Muscle of arm (tissue), 1 donor: ENCODE measurements at regions not wholly inside any gene's neighbourhood (a gene's known extent, or its start where the extent isn't known, plus 50 kb on each side); places are given as distances from the start of the nearest gene placed in this dataset.
"Not testable (repeated sequence)": the region's sequence is repeated elsewhere in the genome, so short reads cannot be mapped to it uniquely, and the experiment has no call there.

Experiments
- DNase-seq: peaks from one replicate; pipeline ENCODE4 v3.0.0-alpha.2; 2013

DNA sequence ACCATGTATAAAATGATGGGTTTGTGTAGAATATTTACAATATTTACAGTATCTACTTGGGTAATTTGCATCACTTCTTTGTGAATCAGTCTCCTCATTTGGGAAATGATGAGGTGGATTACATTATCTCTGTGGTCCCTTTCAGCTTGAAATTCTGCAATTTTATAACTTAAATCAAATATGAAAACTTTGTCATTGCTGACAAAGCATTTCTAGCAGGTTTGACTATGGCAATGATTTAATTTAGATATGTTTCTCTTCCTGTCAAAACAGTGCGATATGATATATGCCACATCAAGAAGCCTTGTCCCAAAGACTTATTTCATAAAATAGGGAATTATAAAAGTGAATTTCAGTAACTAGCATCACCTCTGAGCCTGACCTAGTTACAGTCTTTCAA lies 315.8 kb upstream of the MEIS2 start:
- no peak for DNase-seq

DNA sequence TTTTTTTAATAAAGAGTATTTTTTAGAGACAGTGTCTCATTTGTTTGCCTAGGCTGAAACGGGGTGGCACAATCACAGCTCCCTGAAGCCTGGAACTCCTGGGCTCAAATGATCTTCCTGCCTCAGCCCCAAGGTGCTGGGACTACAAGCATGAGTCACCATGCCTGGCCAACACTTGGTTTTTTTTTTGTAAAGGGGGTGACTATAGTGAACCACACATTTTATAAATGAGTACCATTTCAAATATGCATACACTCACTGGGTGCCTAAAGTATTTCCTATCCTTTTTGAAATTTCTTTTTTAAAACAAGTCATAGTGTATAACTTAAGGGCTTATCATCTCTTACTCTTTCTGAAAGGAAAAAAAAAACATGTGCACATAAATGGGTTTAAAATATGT lies 325.2 kb upstream of the MEIS2 start:
- no peak for DNase-seq

DNA sequence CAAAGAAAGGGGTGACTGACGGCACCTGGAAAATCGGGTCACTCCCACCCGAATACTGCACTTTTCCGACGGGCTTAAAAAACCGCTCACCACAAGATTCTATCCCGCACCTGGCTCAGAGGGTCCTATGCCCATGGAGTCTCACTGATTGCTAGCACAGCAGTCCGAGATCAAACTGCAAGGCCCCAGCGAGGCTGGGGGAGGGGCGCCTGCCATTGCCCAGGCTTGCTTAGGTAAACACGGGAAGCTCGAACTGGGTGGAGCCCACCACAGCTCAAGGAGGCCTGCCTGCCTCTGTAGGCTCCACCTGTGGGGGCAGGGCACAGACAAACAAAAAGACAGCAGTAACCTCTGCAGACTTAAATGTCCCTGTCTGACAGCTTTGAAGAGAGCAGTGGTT lies 327.0 kb upstream of the MEIS2 start:
- DNase-seq, result not testable (repeated sequence)

GRCh38 chr15:37446921-37447320 lies 346.6 kb upstream of the MEIS2 start:
- DNase-seq, result no peak

- no peak for DNase-seq
These were observed 352.1 kb upstream of the MEIS2 start for GRCh38 chr15:37452498-37452897.

- no peak for DNase-seq
These were observed 380.1 kb upstream of the MEIS2 start for GRCh38 chr15:37480482-37480881.

GRCh38 chr15:37481126-37481525 lies 380.8 kb upstream of the MEIS2 start:
- DNase-seq, result no peak

- no peak for DNase-seq
These were observed 383.4 kb upstream of the MEIS2 start for GRCh38 chr15:37483779-37484178.

- no peak for DNase-seq
These were observed 384.7 kb upstream of the MEIS2 start for GRCh38 chr15:37485056-37485455.

DNA sequence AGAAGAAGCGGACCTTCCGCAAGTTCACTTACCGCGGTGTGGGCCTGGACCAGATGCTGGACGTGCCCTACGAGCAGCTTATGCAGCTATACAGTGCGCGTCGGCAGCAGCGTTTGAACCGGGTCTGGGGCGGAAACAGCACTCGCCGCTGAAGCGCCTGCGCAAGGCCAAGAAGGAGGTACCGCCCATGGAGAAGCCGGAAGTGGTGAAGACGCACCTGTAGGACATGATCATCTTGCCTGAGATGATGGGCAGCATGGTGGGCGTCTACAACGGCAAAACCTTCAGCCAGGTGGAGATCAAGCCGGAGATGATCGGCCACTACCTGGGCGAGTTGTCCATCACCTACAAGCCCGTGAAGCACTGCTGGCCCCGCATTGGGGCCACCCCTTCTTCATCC lies 390.4 kb upstream of the MEIS2 start:
- DNase-seq, result no peak

- DNase-seq, result no peak
These were observed 416.3 kb upstream of the MEIS2 start for GRCh38 chr15:37516621-37517020.

GRCh38 chr15:37517191-37517895 lies 417.0 kb upstream of the MEIS2 start:
- peak; percentile 15 for DNase-seq

DNA sequence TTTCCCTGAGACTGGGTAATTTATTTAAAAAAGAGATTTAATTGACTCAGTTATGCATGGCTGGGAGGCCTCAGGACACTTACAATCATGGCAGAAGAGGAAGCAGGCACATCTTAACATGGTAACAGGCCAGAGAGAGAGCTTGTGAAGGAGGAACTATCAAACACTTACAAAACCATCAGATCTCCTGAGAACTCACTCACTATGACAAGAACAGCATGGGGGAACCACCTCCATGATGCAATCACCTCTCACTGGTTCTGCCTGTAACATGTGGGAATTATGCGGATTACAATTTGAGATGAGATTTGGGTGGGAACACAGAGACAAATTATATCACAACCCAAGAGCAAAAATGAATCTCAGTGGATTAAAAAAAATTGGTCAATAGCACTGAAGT lies 416.0 kb upstream of the TMCO5A start:
- DNase-seq, result no peak

DNA sequence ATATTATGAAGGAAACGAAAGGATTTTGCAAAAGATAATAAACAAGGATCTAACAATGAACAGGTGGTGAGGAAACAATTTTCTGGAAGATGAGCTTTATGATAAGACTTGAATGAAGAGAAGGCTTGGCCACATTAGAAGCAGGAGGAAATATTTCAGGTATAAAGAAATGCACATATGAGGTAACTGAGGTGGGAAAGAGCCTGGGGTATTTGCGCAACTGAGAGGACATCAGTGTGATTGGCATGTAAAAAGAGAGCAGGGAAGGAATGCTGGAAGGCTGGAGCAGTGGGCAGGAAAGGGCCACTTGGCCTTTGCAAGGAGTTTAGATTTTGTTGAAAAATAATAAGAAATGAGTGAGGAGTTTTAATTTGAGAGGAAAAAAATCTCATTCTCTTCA lies 414.4 kb upstream of the TMCO5A start:
- DNase-seq, result no peak

- no peak for DNase-seq
These were observed 413.6 kb upstream of the TMCO5A start for GRCh38 chr15:37520882-37521281.

DNA sequence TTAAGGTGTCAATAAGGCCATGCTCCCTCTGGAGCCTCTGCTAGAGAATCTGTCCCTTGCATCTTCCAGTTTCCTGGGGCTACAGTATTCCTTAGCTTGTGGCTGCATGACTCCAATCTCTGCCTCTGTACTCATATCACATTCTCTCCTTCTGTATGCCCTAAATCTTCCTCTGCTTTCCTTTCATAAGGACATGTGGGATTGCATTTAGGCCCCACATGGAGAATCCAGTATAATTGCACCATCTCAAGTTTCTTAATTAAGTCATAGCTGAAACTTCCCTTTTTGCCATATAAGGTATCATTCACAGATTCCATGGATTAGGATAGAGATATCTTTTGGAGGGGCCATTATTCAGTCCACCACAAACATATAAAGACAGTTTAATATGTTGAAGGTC lies 409.8 kb upstream of the TMCO5A start:
- DNase-seq, result no peak

GRCh38 chr15:37528432-37528831 lies 406.0 kb upstream of the TMCO5A start:
- no peak for DNase-seq

GRCh38 chr15:37536967-37537605 lies 397.4 kb upstream of the TMCO5A start:
- DNase-seq, result no peak

- no peak for DNase-seq
These were observed 396.6 kb upstream of the TMCO5A start for GRCh38 chr15:37537802-37538201.

DNA sequence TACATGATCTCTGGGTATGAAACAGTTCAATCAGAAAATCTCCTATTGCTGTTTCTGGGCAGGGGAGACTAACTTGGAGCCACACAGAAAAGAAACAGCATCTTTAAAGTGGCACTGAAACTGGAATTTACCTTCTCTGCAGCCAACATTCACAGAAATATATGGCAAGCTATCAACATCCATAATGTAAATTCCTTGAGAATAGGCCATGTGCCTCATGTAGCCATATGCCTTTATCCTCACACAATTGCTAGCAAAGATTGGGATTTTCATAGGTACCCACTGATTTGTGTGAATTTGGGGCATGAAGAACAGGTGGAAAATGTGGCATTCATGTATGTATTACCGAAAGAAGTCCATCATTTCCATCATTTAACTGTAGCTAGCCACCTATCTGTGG lies 386.3 kb upstream of the TMCO5A start:
- no peak for DNase-seq

- DNase-seq, result no peak
These were observed 383.9 kb upstream of the TMCO5A start for GRCh38 chr15:37550360-37551024.

GRCh38 chr15:37572401-37572800 lies 362.0 kb upstream of the TMCO5A start:
- no peak for DNase-seq

DNA sequence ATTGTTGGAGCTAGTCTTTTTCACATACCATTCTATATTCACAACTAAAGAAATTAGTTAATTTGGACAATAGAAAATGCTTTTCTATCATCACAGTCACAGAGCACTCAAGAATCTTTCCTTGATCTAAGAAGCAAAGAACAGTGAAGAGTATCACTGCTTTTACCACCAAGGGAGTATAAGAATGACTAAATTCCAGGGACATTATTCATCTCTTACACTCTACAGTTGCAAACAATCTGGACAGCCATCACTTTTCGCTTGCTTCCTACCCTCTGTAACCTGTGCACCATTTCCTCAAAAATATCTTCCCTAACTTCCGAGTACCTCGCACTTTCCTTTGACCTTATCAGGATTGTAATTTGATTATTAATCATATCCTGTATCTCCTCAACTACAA lies 359.5 kb upstream of the TMCO5A start:
- DNase-seq, result no peak
